ENCODE measurements at regions not wholly inside any gene's neighbourhood (a gene's known extent, or its start where the extent isn't known, plus 50 kb on each side); places are given as distances from the start of the nearest gene placed in this dataset.

GRCh38 chrX:144730471-144730870 is 516.8 kb upstream of the SPANXN1 start:
- no peak for TF ChIP-seq POLR2AphosphoS5 (IDR thresholded peaks at IDR 0.05)
- TF ChIP-seq EP300 (IDR thresholded peaks at IDR 0.05; ENCODE audit: low read depth) = no peak
- TF ChIP-seq POLR2A (IDR thresholded peaks at IDR 0.05) = no peak
- TF ChIP-seq CTCF (IDR thresholded peaks at IDR 0.05) = no peak

Measured in transverse colon (tissue), 4 donors.